ENCODE measurements at regions not wholly inside any gene's neighbourhood (a gene's known extent, or its start where the extent isn't known, plus 50 kb on each side); places are given as distances from the start of the nearest gene placed in this dataset.

DNA sequence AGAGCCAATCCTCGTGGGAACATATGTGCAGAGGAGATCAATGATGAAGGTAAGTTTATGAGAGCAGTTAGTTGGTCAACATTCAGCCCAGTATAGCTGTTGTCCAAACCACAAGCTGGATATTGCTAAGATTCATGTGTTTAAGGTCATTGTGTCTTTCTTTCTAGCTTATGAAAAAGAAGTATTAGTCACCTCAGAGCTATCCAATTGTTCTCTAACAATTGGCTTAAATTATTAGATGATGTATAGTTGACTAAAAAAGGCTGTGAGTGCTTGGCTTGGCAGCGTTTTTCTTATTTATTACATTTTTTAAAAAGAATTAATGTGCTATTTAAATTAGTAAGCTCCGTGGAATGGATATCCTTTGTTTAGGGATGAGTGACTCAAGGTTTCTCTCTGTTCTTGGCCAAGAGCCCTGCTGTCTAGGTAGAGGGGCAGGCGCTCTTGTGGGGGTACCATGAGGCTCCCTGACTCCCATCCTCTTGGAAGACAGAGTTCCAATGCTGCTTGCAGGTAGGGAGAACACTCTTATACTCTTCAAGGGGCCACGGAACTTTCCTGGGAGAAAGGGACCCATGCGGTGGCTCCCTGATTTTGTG lies 487.4 kb downstream of the IRX1 start:
- H3K9me3 ChIP-seq (ENCODE audit: control insufficient read depth in 2 of 3, insufficient read depth in 1 of 3, low read length in 3 of 3): no peaks in the 10 kb centered on the region
- DNase-seq (no peak), FAIRE-seq (no peak)
- no peak overlapping the region for H3K27ac ChIP-seq (ENCODE audit: low read depth in 2 of 2, low read length in 2 of 2)
- TF ChIP-seq, protein P1, sequence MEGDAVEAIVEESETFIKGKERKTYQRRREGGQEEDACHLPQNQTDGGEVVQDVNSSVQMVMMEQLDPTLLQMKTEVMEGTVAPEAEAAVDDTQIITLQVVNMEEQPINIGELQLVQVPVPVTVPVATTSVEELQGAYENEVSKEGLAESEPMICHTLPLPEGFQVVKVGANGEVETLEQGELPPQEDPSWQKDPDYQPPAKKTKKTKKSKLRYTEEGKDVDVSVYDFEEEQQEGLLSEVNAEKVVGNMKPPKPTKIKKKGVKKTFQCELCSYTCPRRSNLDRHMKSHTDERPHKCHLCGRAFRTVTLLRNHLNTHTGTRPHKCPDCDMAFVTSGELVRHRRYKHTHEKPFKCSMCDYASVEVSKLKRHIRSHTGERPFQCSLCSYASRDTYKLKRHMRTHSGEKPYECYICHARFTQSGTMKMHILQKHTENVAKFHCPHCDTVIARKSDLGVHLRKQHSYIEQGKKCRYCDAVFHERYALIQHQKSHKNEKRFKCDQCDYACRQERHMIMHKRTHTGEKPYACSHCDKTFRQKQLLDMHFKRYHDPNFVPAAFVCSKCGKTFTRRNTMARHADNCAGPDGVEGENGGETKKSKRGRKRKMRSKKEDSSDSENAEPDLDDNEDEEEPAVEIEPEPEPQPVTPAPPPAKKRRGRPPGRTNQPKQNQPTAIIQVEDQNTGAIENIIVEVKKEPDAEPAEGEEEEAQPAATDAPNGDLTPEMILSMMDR (IDR thresholded peaks at IDR 0.05; ENCODE audit: borderline replicate concordance, extremely low read depth, insufficient read depth): no peak
- H3K9ac ChIP-seq (ENCODE audit: low read length in 3 of 3): no peak overlapping the region
- no peaks in the 10 kb centered on the region for H3K27me3 ChIP-seq (ENCODE audit: control insufficient read depth, insufficient read depth, low read length)
- no peak overlapping the region for H3K4me3 ChIP-seq (ENCODE audit: low read length in 3 of 3)
- peaks cover 0 to 3% (median 0%) of the 10 kb centered on the region in 3 donors for H3K4me1 ChIP-seq (ENCODE audit: control insufficient read depth in 2 of 3, insufficient read depth in 2 of 3, low read depth in 1 of 3, low read length in 3 of 3)
- intact Hi-C loops (cut with DNase I): no loop called here
- H3K36me3 ChIP-seq (ENCODE audit: control insufficient read depth in 2 of 3, insufficient read depth in 3 of 3, low read length in 3 of 3): no peaks in the 10 kb centered on the region

DNA sequence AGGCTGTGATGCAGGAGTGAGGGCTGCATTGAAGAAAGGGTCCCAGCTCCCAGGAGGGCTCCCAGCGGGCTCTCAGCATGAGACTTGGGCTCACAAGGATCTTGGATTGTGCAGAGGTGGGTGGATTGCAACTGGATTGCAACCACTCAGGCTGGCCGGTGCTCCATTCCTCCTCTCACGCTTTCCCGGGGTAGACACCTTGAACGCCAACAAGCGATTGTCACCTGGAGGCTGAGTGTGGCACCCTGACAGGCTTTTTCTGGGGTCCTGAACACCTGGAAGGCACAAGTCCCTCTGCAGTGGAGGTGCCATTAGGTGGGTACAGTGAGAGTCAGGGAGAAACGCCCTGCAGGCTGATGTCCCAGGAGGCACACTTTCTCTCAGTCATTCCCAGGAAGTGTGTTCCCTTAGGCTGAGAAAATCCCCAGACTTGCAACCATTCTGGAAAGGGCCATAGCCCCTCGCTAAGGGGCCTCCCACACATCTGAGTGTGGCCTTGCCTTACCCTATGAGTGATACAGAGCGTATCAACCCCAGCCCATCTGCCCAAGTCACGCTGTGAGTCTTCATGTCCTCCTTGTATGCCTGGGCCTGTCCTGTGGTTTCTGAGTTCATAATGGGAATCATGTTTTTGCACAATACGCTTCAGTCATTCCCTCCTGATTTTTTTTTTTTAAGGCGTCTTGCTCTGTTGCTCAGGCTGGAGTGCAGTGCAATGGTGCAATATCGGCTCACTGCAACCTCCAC lies 488.1 kb downstream of the IRX1 start:
- no peak for DNase-seq
- FAIRE-seq: no peak
- no peaks in the 10 kb centered on the region for H3K27me3 ChIP-seq (ENCODE audit: control insufficient read depth, insufficient read depth, low read length)
- H3K4me1 ChIP-seq (ENCODE audit: control insufficient read depth in 2 of 3, insufficient read depth in 2 of 3, low read depth in 1 of 3, low read length in 3 of 3): peaks cover 0 to 3% (median 0%) of the 10 kb centered on the region in 3 donors
- intact Hi-C loops (cut with DNase I): no loop called here
- no peak overlapping the region for H3K4me3 ChIP-seq (ENCODE audit: low read length in 3 of 3)
- TF ChIP-seq, protein P1 (IDR thresholded peaks at IDR 0.05; ENCODE audit: borderline replicate concordance, extremely low read depth, insufficient read depth): no peak
- no peak overlapping the region for H3K9ac ChIP-seq (ENCODE audit: low read length in 3 of 3)
- H3K27ac ChIP-seq (ENCODE audit: low read depth in 2 of 2, low read length in 2 of 2): no peak overlapping the region
- no peaks in the 10 kb centered on the region for H3K9me3 ChIP-seq (ENCODE audit: control insufficient read depth in 2 of 3, insufficient read depth in 1 of 3, low read length in 3 of 3)
- H3K36me3 ChIP-seq (ENCODE audit: control insufficient read depth in 2 of 3, insufficient read depth in 3 of 3, low read length in 3 of 3): no peaks in the 10 kb centered on the region

DNA sequence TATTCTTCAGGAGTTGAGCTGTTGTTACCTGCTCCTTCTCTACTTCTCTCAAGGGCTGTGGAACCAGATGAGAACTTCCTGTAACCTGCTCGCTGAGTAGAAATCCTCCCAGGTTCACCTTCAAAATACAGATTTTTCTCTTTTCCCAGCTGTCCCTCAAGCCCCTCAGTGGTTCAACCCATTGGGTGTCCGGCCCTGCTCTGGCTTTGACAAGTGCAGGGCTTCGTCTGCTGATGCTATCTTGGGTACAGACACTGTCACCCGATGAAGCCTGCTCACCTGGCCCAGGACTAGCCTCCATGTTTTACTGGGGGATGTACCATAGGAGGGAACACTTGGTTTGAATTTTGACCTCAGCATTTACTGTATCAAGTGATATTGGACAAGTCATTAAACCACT lies 490.4 kb downstream of the IRX1 start:
- no peak overlapping the region for H3K4me3 ChIP-seq (ENCODE audit: low read length in 3 of 3)
- FAIRE-seq: no peak
- H3K4me1 ChIP-seq (ENCODE audit: control insufficient read depth in 2 of 3, insufficient read depth in 2 of 3, low read depth in 1 of 3, low read length in 3 of 3): no peaks in the 10 kb centered on the region
- no peak for DNase-seq
- H3K36me3 ChIP-seq (ENCODE audit: control insufficient read depth in 2 of 3, insufficient read depth in 3 of 3, low read length in 3 of 3): no peaks in the 10 kb centered on the region
- no peaks in the 10 kb centered on the region for H3K9me3 ChIP-seq (ENCODE audit: control insufficient read depth in 2 of 3, insufficient read depth in 1 of 3, low read length in 3 of 3)
- no peaks in the 10 kb centered on the region for H3K27me3 ChIP-seq (ENCODE audit: control insufficient read depth, insufficient read depth, low read length)
- intact Hi-C loops (cut with DNase I): no loop called here
- no peak overlapping the region for H3K9ac ChIP-seq (ENCODE audit: low read length in 3 of 3)
- TF ChIP-seq, protein P1 (IDR thresholded peaks at IDR 0.05; ENCODE audit: borderline replicate concordance, extremely low read depth, insufficient read depth): no peak
- H3K27ac ChIP-seq (ENCODE audit: low read depth in 2 of 2, low read length in 2 of 2): no peak overlapping the region

Measured in kidney (tissue), 13 donors.